Transverse colon (tissue), 4 donors: ENCODE measurements at regions not wholly inside any gene's neighbourhood (a gene's known extent, or its start where the extent isn't known, plus 50 kb on each side); places are given as distances from the start of the nearest gene placed in this dataset.

ENCODE experiments used
- CTCF ChIP-seq, 5 experiments: fragments of 200-600 bp in 3 of 5; fragments of 450-650 bp in 2 of 5; sonication (generic) in 3 of 5; IDR thresholded peaks; 1 replicate in 2 of 5; 2 replicates in 3 of 5; pipeline ENCODE4 v1.5.1; 2016 to 2017; ENCODE audit warnings: antibody characterized with exemption in 5 of 5, inconsistent platforms in 3 of 5, mild to moderate bottlenecking in 2 of 5, moderate library complexity in 1 of 5
- POLR2AphosphoS5 ChIP-seq, 3 donors: sonication (generic); formaldehyde crosslinking; IDR thresholded peaks; one replicate each; pipeline ENCODE4 v1.6.1; 2016; ENCODE audit warnings: antibody characterized with exemption in 3 of 3

- TF ChIP-seq POLR2AphosphoS5 (IDR thresholded peaks at IDR 0.05) (no peak), CTCF (IDR thresholded peaks at IDR 0.05) (no peak)
These were observed 83.0 kb downstream of the MAGEB17 start for GRCh38 chrX:16250296-16250695.
